B cell (primary cell): ENCODE measurements at regions not wholly inside any gene's neighbourhood (a gene's known extent, or its start where the extent isn't known, plus 50 kb on each side); places are given as distances from the start of the nearest gene placed in this dataset.

ENCODE experiments used
- CTCF ChIP-seq: fragments of 200-600 bp; IDR thresholded peaks from one replicate; pipeline ENCODE4 v1.8.0; 2022; ENCODE audit warnings: antibody characterized with exemption, mild to moderate bottlenecking
- EZH2 ChIP-seq: IDR thresholded peaks from 2 replicates; pipeline ENCODE4 v1.6.1; 2012; ENCODE audit warnings: borderline replicate concordance, low read depth, mild to moderate bottlenecking, moderate library complexity, low read length; ENCODE audit not compliant: insufficient read depth, poor library complexity, severe bottlenecking

- TF ChIP-seq CTCF (no peak), EZH2 (no peak)
Observed at GRCh38 chr2:83068714-83069113, 1390.4 kb downstream of the SUCLG1 start.
